A673 (cell line): ENCODE measurements at regions not wholly inside any gene's neighbourhood (a gene's known extent, or its start where the extent isn't known, plus 50 kb on each side); places are given as distances from the start of the nearest gene placed in this dataset.

ENCODE experiments used
- BruUV-seq: library from RNA; stranded (reverse); fragments of 400-500 nt; replicated peaks from 2 replicates; lab custom pipeline; 2021; lab: Mats Ljungman, UMichigan
- CTCF ChIA-PET: fragments of 300-600 bp; sonication (Branson Sonifier 250); formaldehyde crosslinking; loops from one replicate; lab custom pipeline; 2022; ENCODE audit warnings: antibody characterized with exemption; lab: Charles Lee
- POLR2A ChIA-PET: fragments of 300-600 bp; sonication (Branson Sonifier 250); formaldehyde crosslinking; loops from one replicate; lab custom pipeline; 2022; ENCODE audit warnings: antibody characterized with exemption; ENCODE audit not compliant: low non-redundant PET; lab: Charles Lee
- DNase-seq: peaks from one replicate; pipeline ENCODE4 v3.0.0-alpha.2; 2015; ENCODE audit warnings: low spot score
- H3K27ac ChIP-seq: fragments of 200-600 bp; sonication (generic); 2 replicates; pipeline ENCODE4 v1.5.1; 2016; ENCODE audit warnings: mixed run types, low read depth, mild to moderate bottlenecking, mixed read lengths, antibody characterized with exemption, low read length; ENCODE audit not compliant: poor library complexity, severe bottlenecking
- H3K27me3 ChIP-seq: fragments of 200-600 bp; sonication (generic); replicated peaks from 2 replicates; pipeline ENCODE4 v1.6.1; 2017; ENCODE audit warnings: mixed run types, low read depth, mild to moderate bottlenecking, mixed read lengths, antibody characterized with exemption, low read length; ENCODE audit not compliant: insufficient read depth, poor library complexity
- H3K36me3 ChIP-seq: fragments of 200-600 bp; sonication (generic); 2 replicates; pipeline ENCODE4 v1.6.1; 2016; ENCODE audit warnings: mixed run types, mild to moderate bottlenecking, mixed read lengths, antibody characterized with exemption, low read length; ENCODE audit not compliant: insufficient read depth, poor library complexity, severe bottlenecking
- H3K4me1 ChIP-seq: fragments of 200-600 bp; sonication (generic); 2 replicates; pipeline ENCODE4 v1.6.1; 2017; ENCODE audit warnings: mixed run types, mild to moderate bottlenecking, mixed read lengths, antibody characterized with exemption, low read length; ENCODE audit not compliant: insufficient read depth, poor library complexity, severe bottlenecking
- H3K4me3 ChIP-seq: fragments of 200-600 bp; sonication (generic); 2 replicates; pipeline ENCODE4 v1.5.1; 2016; ENCODE audit warnings: low read depth, mixed run types, mild to moderate bottlenecking, mixed read lengths, low read length; ENCODE audit not compliant: poor library complexity, severe bottlenecking
- H3K9me3 ChIP-seq: fragments of 200-600 bp; sonication (generic); 2 replicates; pipeline ENCODE4 v1.6.1; 2016; ENCODE audit warnings: mixed run types, low read depth, mild to moderate bottlenecking, mixed read lengths, antibody characterized with exemption, low read length; ENCODE audit not compliant: poor library complexity, severe bottlenecking
- CTCF ChIP-seq: fragments of 300-800, 200-600 bp; sonication (generic); conservative IDR thresholded peaks from 2 replicates; pipeline ENCODE4 v1.5.1; 2017; ENCODE audit warnings: low read depth, mild to moderate bottlenecking, antibody characterized with exemption, low read length, moderate library complexity, mixed read lengths
- EZH2 ChIP-seq: fragments of 200-600 bp; sonication (generic); IDR thresholded peaks from 2 replicates; pipeline ENCODE4 v1.6.1; 2017; ENCODE audit warnings: borderline replicate concordance, low read depth, mild to moderate bottlenecking, mixed read lengths, antibody characterized with exemption, low read length; ENCODE audit not compliant: poor library complexity, severe bottlenecking
- intact Hi-C: fragments of 100-400 bp; cut with micrococcal nuclease; formaldehyde crosslinking; loops from one replicate; pipeline ENCODE4 v1.10.0; 2022; ENCODE audit not compliant: unreplicated experiment

GRCh38 chr5:125150041-125150669 is 403.7 kb upstream of the ZNF608 start:
- Histone ChIP-seq H3K9me3 (no peaks in the 10 kb centered on the region), H3K4me1 (no peaks in the 10 kb centered on the region), H3K4me3 (no peak overlapping the region), H3K27ac (no peak overlapping the region), H3K36me3 (no peaks in the 10 kb centered on the region), H3K27me3 (peaks cover 5% of the 10 kb centered on the region)
- TF ChIP-seq CTCF (no peak), EZH2 (no peak)
- intact Hi-C loops = no loop called here
- ChIA-PET CTCF (no interaction called here), POLR2A (no interaction called here)
- no peak for DNase-seq
- BruUV-seq = no TSS peak

GRCh38 chr5:125151150-125151900 is 404.9 kb upstream of the ZNF608 start:
- BruUV-seq = no TSS peak
- DNase-seq = no peak
- CTCF ChIA-PET = no interaction called here
- H3K9me3 ChIP-seq = no peaks in the 10 kb centered on the region
- no peaks in the 10 kb centered on the region for H3K4me1 ChIP-seq
- H3K36me3 ChIP-seq = no peaks in the 10 kb centered on the region
- TF ChIP-seq CTCF (no peak), EZH2 (no peak)
- POLR2A ChIA-PET = no interaction called here
- H3K27ac ChIP-seq = no peak overlapping the region
- peaks cover 5% of the 10 kb centered on the region for H3K27me3 ChIP-seq
- intact Hi-C loops = no loop called here
- H3K4me3 ChIP-seq = no peak overlapping the region

DNA sequence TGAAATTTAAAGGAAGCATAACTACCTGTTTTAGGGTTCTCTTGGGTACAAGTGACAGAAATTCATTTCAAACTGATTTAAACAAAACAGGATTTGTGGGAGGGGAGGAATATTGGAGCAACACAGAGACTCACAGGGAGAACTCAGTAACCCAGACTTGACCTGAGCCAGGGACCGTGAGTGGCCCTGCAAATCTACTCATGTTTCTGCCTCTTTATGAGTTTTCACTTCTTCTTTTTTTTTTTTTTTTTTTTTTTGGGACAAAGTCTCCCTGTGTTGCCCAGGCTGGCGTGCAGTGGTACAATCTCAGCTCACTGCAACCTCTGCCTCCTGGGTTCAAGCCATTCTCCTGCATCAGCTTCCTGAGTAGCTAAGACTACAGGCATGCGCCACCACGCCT is 405.6 kb upstream of the ZNF608 start:
- ChIA-PET POLR2A (no interaction called here), CTCF (no interaction called here)
- Histone ChIP-seq H3K27me3 (peaks cover 5% of the 10 kb centered on the region), H3K4me1 (no peaks in the 10 kb centered on the region), H3K9me3 (no peaks in the 10 kb centered on the region), H3K36me3 (no peaks in the 10 kb centered on the region), H3K27ac (no peak overlapping the region), H3K4me3 (no peak overlapping the region)
- no peak for DNase-seq
- intact Hi-C loops = no loop called here
- TF ChIP-seq EZH2 = no peak
- no peak for TF ChIP-seq CTCF
- no TSS peak for BruUV-seq
